Naive thymus-derived CD4-positive, alpha-beta T cell (primary cell): ENCODE measurements at regions not wholly inside any gene's neighbourhood (a gene's known extent, or its start where the extent isn't known, plus 50 kb on each side); places are given as distances from the start of the nearest gene placed in this dataset.

Experiments
- ATAC-seq: fragments of 150-1000 bp; cut with Tn5 transposase; 2 replicates; pipeline ENCODE4 v1.10.0; 2021; ENCODE audit warnings: mild to moderate bottlenecking, moderate library complexity
- CTCF ChIA-PET: fragments of 350-600 bp; sonication (Branson Sonifier 250); formaldehyde crosslinking; loops from one replicate; lab custom pipeline; 2021; ENCODE audit warnings: antibody characterized with exemption; lab: Charles Lee
- POLR2A ChIA-PET: fragments of 350-600 bp; sonication (Branson Sonifier 250); formaldehyde crosslinking; loops from one replicate; lab custom pipeline; 2021; ENCODE audit warnings: antibody characterized with exemption, inconsistent platforms; lab: Charles Lee
- DNase-seq, 9 donors: peaks; one replicate each; pipeline versions ENCODE4 v3.0.0 to v3.0.0-alpha.2; 2020 to 2022; ENCODE audit warnings: mixed read lengths in 1 of 9
- H3K27ac ChIP-seq: one replicate; pipeline ENCODE4 v1.7.0; 2013; ENCODE audit warnings: mild to moderate bottlenecking, low read depth, low read length, moderate library complexity
- H3K27me3 ChIP-seq, 2 donors: one replicate each; pipeline ENCODE4 v1.7.0; 2013; ENCODE audit warnings: low read length in 2 of 2, mild to moderate bottlenecking in 2 of 2, moderate library complexity in 2 of 2; ENCODE audit not compliant: control insufficient read depth in 2 of 2, insufficient read depth in 2 of 2
- H3K36me3 ChIP-seq, 3 experiments: 1 replicate in 2 of 3; 2 replicates in 1 of 3; pipeline ENCODE4 v1.7.0; 2013; ENCODE audit warnings: low read length in 3 of 3, mild to moderate bottlenecking in 3 of 3, moderate library complexity in 1 of 3; ENCODE audit not compliant: insufficient read depth in 3 of 3, control insufficient read depth in 2 of 3
- H3K4me1 ChIP-seq, 2 donors: one replicate each; pipeline ENCODE4 v1.7.0; 2013; ENCODE audit warnings: low read length in 2 of 2, mild to moderate bottlenecking in 2 of 2, moderate library complexity in 1 of 2; ENCODE audit not compliant: control insufficient read depth in 2 of 2, insufficient read depth in 2 of 2
- H3K4me3 ChIP-seq: 2 replicates; pipeline ENCODE4 v1.7.0; 2013; ENCODE audit warnings: mild to moderate bottlenecking, low read length
- H3K9me3 ChIP-seq, 3 experiments: 1 replicate in 2 of 3; 2 replicates in 1 of 3; pipeline ENCODE4 v1.7.0; 2013; ENCODE audit warnings: low read length in 3 of 3; ENCODE audit not compliant: control insufficient read depth in 2 of 3
- H3K27ac Mint-ChIP-seq, 9 donors: one replicate each; pipeline ENCODE4 v1.8.0; 2020 to 2022; ENCODE audit warnings: mixed read lengths in 9 of 9, mild to moderate bottlenecking in 8 of 9, moderate library complexity in 5 of 9, inconsistent platforms in 2 of 9
- H3K27me3 Mint-ChIP-seq, 5 donors: one replicate each; pipeline ENCODE4 v1.8.0; 2021 to 2022; ENCODE audit warnings: mixed read lengths in 5 of 5, mild to moderate bottlenecking in 1 of 5
- H3K36me3 Mint-ChIP-seq, 5 donors: one replicate each; pipeline ENCODE4 v1.8.0; 2020 to 2022; ENCODE audit warnings: mixed read lengths in 5 of 5, mild to moderate bottlenecking in 3 of 5, inconsistent platforms in 1 of 5
- H3K4me1 Mint-ChIP-seq, 7 donors: one replicate each; pipeline ENCODE4 v1.8.0; 2020 to 2022; ENCODE audit warnings: mixed read lengths in 7 of 7, mild to moderate bottlenecking in 3 of 7, inconsistent platforms in 1 of 7
- H3K4me3 Mint-ChIP-seq, 10 donors: one replicate each; pipeline ENCODE4 v1.8.0; 2020 to 2022; ENCODE audit warnings: mild to moderate bottlenecking in 10 of 10, mixed read lengths in 10 of 10, moderate library complexity in 6 of 10, inconsistent platforms in 2 of 10
- H3K9me3 Mint-ChIP-seq, 11 donors: one replicate each; pipeline ENCODE4 v1.8.0; 2020 to 2022; ENCODE audit warnings: mixed read lengths in 11 of 11, mild to moderate bottlenecking in 4 of 11, inconsistent platforms in 1 of 11, moderate library complexity in 1 of 11
- intact Hi-C, 2 donors: fragments of 100-400 bp; cut with micrococcal nuclease; formaldehyde crosslinking; loops; one replicate each; pipeline ENCODE4 v1.15.1; 2023

DNA sequence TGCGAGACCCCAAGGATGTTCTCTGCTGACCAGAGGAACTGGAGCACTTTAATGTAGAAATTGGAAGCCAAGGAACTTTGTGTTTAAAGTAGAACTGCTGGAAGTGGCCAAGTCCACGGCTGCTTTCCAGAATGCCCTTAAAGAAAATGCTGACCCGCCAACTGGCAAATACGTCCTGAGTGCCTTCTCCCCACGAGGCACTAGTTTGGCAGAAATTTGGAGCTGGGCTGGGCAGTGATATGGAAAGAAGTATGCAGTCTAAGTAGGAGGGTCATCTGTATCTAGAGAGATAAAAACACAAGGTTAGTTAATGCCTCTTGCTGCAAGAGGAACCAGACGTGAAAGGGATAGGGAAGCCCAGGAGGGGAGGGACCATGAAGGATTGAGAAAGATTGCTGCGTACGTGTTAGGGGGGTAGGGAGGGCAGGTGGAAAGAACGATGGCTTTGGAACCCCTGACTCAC, 59.3 kb upstream of the RFX8 start:
- Mint-ChIP-seq H3K27me3 (no peaks in the 10 kb centered on the region), H3K36me3 (no peaks in the 10 kb centered on the region), H3K4me3 (no peak overlapping the region), H3K4me1 (no peaks in the 10 kb centered on the region), H3K9me3 (peaks cover 0 to 2% (median 0%) of the 10 kb centered on the region in 11 donors), H3K27ac (peak overlapping the region in 1 of 9 donors; percentile 2)
- H3K4me1 ChIP-seq: no peaks in the 10 kb centered on the region
- no peaks in the 10 kb centered on the region for H3K27me3 ChIP-seq
- POLR2A ChIA-PET: no interaction called here
- ATAC-seq: peak; percentile 75
- H3K4me3 ChIP-seq: no peak overlapping the region
- DNase-seq: no peak
- intact Hi-C loops: no loop called here
- no peaks in the 10 kb centered on the region for H3K36me3 ChIP-seq
- no peaks in the 10 kb centered on the region for H3K9me3 ChIP-seq
- no peak overlapping the region for H3K27ac ChIP-seq
- CTCF ChIA-PET: no interaction called here

DNA sequence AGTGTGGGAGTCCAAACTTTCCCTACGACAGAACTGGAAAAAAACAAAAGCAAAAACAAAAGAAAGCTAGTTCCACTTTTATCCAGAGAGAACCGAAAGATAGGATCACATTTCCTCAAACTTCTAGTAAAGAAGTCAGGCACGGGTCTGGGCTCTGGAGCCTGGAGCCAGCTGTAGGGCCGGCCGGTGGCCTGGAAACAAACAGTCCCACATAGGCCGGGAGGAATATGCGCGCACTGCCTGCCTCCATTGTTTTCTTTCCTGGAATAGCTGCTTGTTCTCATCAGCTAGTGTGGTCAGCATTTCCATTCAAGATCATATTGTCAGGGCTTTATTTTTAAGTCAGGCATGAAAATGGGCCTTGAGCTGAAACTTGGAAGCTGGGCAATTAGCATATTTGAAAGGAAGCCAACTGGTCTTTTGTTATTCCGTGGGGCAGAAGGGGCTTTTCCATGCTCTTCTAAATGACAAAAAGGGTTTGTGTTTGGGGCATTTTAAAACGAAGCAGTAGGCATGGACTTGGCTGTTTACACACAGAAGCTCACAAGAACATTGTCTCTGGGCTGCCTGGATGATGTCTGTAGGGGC, 58.7 kb upstream of the RFX8 start:
- Histone ChIP-seq H3K36me3 (no peaks in the 10 kb centered on the region), H3K4me3 (no peak overlapping the region), H3K27ac (no peak overlapping the region), H3K4me1 (no peaks in the 10 kb centered on the region), H3K9me3 (no peaks in the 10 kb centered on the region), H3K27me3 (no peaks in the 10 kb centered on the region)
- H3K27me3 Mint-ChIP-seq: no peaks in the 10 kb centered on the region
- no peaks in the 10 kb centered on the region for H3K4me1 Mint-ChIP-seq
- no peak for DNase-seq
- no peak overlapping the region for H3K27ac Mint-ChIP-seq
- CTCF ChIA-PET: no interaction called here
- POLR2A ChIA-PET: interaction anchor here (0.6 kb wide), 1 partner anchor 22 kb away, joined by 5 read pairs; no protein-coding TSS in a partner anchor
- peaks cover 0 to 2% (median 0%) of the 10 kb centered on the region in 11 donors for H3K9me3 Mint-ChIP-seq
- no peak overlapping the region for H3K4me3 Mint-ChIP-seq
- H3K36me3 Mint-ChIP-seq: no peaks in the 10 kb centered on the region
- intact Hi-C loops: no loop called here
- ATAC-seq: no peak

DNA sequence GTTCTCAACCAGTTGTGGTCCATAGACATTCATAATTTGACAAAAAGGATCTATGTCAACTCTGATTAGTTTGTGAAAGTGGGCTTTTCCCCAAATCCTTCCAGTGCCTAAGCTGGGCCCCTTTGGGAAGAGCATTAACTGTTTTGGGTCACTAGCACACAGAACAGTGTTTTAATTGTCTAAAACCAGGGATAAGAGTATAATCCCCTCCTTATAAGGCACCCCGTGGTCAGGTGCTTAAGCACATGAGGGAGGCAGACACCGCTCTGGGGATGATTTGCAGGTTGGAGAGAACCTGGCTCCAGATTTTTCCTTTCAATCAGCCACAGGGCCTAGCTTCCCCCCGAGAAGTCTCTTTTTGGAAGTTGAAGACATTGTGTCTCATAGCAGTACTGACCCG, 53.6 kb upstream of the RFX8 start:
- H3K27ac ChIP-seq: no peak overlapping the region
- ChIA-PET CTCF (no interaction called here), POLR2A (no interaction called here)
- no peak overlapping the region for H3K4me3 ChIP-seq
- Mint-ChIP-seq H3K36me3 (peaks cover 0 to 3% (median 0%) of the 10 kb centered on the region in 5 donors), H3K27ac (no peak overlapping the region), H3K4me3 (no peak overlapping the region), H3K4me1 (peaks cover 0 to 12% (median 0%) of the 10 kb centered on the region in 7 donors), H3K9me3 (peaks cover 0 to 4% (median 0%) of the 10 kb centered on the region in 11 donors), H3K27me3 (peaks cover 0 to 21% (median 0%) of the 10 kb centered on the region in 5 donors)
- no peak for ATAC-seq
- DNase-seq: no peak
- no peaks in the 10 kb centered on the region for H3K4me1 ChIP-seq
- H3K27me3 ChIP-seq: no peaks in the 10 kb centered on the region
- no peaks in the 10 kb centered on the region for H3K36me3 ChIP-seq
- no peaks in the 10 kb centered on the region for H3K9me3 ChIP-seq
- intact Hi-C loops: no loop called here

DNA sequence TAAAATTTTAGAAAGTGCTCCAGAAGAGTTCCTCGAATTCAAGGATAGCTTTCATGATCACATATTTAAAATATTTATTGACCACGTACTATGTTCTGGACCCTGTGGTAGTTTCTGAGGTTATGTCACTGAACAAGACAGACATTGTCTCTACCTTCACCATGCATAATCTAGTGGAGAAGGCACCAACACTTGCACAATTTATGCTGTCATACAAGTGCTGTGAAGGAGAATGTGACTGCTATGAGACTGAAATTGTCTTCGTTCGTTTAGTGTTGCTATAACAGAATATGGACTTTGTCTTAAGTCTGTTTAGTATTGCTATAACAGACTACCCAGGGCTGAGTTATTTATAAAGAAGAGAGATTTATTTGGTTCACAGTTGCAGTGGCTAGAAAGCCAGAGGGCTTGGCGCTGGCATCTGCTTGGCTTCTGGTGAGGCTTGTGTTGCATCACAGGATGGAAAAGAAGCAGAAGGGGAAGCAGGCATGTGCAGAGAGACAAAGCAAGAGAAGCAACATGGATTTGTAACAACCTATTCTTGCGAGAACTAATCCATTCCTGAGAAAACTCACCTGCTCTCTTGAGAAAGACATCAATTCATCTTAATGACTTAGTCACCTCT, 50.0 kb upstream of the RFX8 start:
- Mint-ChIP-seq H3K27me3 (peaks cover 0 to 21% (median 0%) of the 10 kb centered on the region in 5 donors), H3K27ac (no peak overlapping the region), H3K9me3 (peaks cover 0 to 4% (median 0%) of the 10 kb centered on the region in 11 donors), H3K36me3 (peaks cover 0 to 3% (median 0%) of the 10 kb centered on the region in 5 donors), H3K4me1 (peaks cover 5 to 12% (median 7%) of the 10 kb centered on the region in 7 donors), H3K4me3 (no peak overlapping the region)
- ATAC-seq (no peak), DNase-seq (no peak)
- intact Hi-C loops: no loop called here
- Histone ChIP-seq H3K36me3 (no peaks in the 10 kb centered on the region), H3K27me3 (no peaks in the 10 kb centered on the region), H3K27ac (no peak overlapping the region), H3K9me3 (no peaks in the 10 kb centered on the region), H3K4me1 (peaks cover 0 to 4% of the 10 kb centered on the region in 2 donors), H3K4me3 (no peak overlapping the region)
- POLR2A ChIA-PET: no interaction called here
- CTCF ChIA-PET: interaction anchor here (0.7 kb wide), 1 partner anchor 631 kb away, joined by 3 read pairs; no protein-coding TSS in a partner anchor
